ENCODE measurements at regions not wholly inside any gene's neighbourhood (a gene's known extent, or its start where the extent isn't known, plus 50 kb on each side); places are given as distances from the start of the nearest gene placed in this dataset.

- H3K4me1 Mint-ChIP-seq, result no peaks in the 10 kb centered on the region
- DNase-seq (no peak), ATAC-seq (no peak)
- peaks cover 0 to 6% of the 10 kb centered on the region in 2 donors for H3K9me3 Mint-ChIP-seq
- H3K27ac Mint-ChIP-seq, result no peak overlapping the region
- no peaks in the 10 kb centered on the region for H3K27me3 Mint-ChIP-seq
- H3K4me3 Mint-ChIP-seq, result no peak overlapping the region
These were observed 848.3 kb upstream of the TSPY4 start for GRCh38 chrY:8488955-8489354.

- H3K9me3 Mint-ChIP-seq, result peaks cover 0 to 6% of the 10 kb centered on the region in 2 donors
- H3K27me3 Mint-ChIP-seq, result no peaks in the 10 kb centered on the region
- H3K4me1 Mint-ChIP-seq, result no peaks in the 10 kb centered on the region
- no peak overlapping the region for H3K27ac Mint-ChIP-seq
- peak; percentile 45 for ATAC-seq
- no peak overlapping the region for H3K4me3 Mint-ChIP-seq
- no peak for DNase-seq
These were observed 847.2 kb upstream of the TSPY4 start for GRCh38 chrY:8489880-8490630.

DNA sequence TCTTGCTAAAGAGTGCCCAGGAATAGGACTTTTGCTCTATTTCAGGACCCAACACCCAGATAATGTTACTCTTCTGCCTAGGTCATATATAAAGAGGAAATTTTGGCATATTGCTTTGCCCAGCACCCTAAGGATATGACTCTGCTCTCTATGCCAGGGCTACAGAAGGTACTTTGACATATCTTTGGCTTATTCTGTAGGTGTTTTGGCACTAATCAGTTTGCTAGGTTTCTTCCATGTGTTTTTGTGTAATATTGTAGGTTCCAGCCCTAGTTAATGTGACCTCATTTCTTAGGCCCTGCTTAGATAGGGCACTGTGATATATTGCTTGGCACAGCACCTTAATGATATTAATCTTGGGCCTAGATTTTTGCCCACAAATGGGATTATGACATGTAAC lies 842.9 kb upstream of the TSPY4 start:
- no peak overlapping the region for H3K27ac Mint-ChIP-seq
- no peaks in the 10 kb centered on the region for H3K9me3 Mint-ChIP-seq
- DNase-seq (no peak), ATAC-seq (no peak)
- H3K4me3 Mint-ChIP-seq, result no peak overlapping the region
- H3K27me3 Mint-ChIP-seq, result no peaks in the 10 kb centered on the region
- H3K4me1 Mint-ChIP-seq, result no peaks in the 10 kb centered on the region

DNA sequence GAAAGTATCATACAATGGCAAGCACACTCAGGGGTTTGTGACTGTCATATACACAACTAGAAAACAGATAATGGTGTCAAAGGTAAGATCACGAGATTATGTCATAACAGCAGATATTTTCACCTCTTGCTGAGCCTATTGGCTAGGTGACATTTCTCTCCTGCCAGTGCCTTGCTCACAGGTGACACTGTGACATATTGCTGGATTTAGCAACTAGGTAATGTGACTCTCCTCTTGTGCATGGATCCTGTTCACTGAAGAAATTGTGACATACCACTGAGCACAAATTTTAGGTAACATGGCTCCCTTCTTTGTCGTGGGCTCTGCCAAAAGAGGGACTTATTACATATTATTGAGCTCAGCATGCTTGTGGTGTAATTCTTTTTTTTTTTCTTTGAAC lies 842.0 kb upstream of the TSPY4 start:
- Mint-ChIP-seq H3K27me3 (no peaks in the 10 kb centered on the region), H3K9me3 (no peaks in the 10 kb centered on the region), H3K4me1 (no peaks in the 10 kb centered on the region), H3K4me3 (no peak overlapping the region), H3K27ac (no peak overlapping the region)
- DNase-seq, result no peak
- ATAC-seq, result no peak

DNA sequence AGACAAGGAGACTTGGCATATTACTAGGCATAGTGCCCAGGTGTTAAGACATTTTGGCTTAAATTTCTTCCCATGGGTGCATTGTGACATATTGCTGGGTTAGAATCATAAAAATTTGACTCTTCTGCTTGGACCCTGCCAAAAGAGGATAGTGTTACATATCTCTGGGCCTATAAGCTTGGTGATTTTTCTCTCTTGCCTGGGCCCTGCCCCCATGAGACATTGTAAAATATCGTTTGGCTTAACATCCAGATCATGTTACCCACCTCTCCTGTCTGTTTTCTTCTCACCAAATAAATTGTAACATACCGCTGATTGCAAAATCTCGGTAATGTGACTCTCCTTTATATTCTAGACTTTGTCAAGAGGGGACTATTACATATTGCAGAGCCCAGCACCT lies 836.4 kb upstream of the TSPY4 start:
- Mint-ChIP-seq H3K4me1 (no peaks in the 10 kb centered on the region), H3K4me3 (no peak overlapping the region), H3K9me3 (no peaks in the 10 kb centered on the region), H3K27ac (no peak overlapping the region), H3K27me3 (no peaks in the 10 kb centered on the region)
- ATAC-seq (no peak), DNase-seq (no peak)

DNA sequence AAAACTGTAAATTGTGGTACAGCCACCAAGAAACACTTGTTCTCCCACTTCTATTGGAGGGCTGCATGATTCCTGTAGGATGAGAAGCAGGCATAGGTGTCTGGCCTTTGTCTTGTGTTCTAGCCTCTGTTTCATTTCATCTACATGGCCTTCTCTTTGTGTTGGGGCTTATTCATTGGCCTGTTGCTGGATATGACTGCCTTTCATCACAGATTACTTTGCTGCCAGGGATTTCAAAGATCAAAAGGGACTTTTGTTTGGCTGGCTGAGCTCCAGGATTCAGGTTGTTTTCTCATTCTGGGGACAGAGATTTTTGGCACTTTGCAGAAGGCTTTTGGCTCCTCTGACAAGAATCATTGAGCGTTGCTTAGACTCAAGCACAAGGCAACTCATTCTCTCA lies 803.8 kb upstream of the TSPY4 start:
- no peak for DNase-seq
- H3K4me3 Mint-ChIP-seq, result no peak overlapping the region
- ATAC-seq, result no peak
- no peaks in the 10 kb centered on the region for H3K9me3 Mint-ChIP-seq
- no peaks in the 10 kb centered on the region for H3K4me1 Mint-ChIP-seq
- H3K27ac Mint-ChIP-seq, result no peak overlapping the region
- no peaks in the 10 kb centered on the region for H3K27me3 Mint-ChIP-seq

GRCh38 chrY:8535704-8536103 lies 801.6 kb upstream of the TSPY4 start:
- H3K27me3 Mint-ChIP-seq, result no peaks in the 10 kb centered on the region
- H3K9me3 Mint-ChIP-seq, result no peaks in the 10 kb centered on the region
- no peak for DNase-seq
- ATAC-seq, result no peak
- H3K4me1 Mint-ChIP-seq, result no peaks in the 10 kb centered on the region
- no peak overlapping the region for H3K4me3 Mint-ChIP-seq
- no peak overlapping the region for H3K27ac Mint-ChIP-seq

DNA sequence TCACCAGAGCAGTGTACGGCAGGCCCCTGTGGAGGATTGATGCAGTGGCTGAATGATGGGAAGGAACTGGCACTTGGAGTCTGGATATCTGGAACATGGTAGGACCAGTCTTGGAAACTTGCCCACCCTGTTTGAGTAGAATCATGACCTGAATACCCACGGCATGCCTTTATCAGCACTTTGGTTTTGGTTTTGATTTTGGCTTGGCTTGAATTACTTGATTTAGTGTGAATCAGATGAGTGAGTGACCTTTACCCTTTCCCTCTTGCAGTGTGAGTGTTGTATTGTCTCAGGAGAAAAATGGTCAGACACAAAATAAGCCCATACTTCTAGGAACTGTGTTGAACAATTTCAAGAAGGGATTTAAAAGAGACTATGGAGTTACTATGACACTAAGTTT lies 801.0 kb upstream of the TSPY4 start:
- no peak for ATAC-seq
- H3K4me1 Mint-ChIP-seq, result no peaks in the 10 kb centered on the region
- no peaks in the 10 kb centered on the region for H3K9me3 Mint-ChIP-seq
- H3K27me3 Mint-ChIP-seq, result no peaks in the 10 kb centered on the region
- no peak overlapping the region for H3K4me3 Mint-ChIP-seq
- no peak for DNase-seq
- no peak overlapping the region for H3K27ac Mint-ChIP-seq

- DNase-seq (no peak), ATAC-seq (no peak)
- Mint-ChIP-seq H3K27ac (no peak overlapping the region), H3K27me3 (no peaks in the 10 kb centered on the region), H3K9me3 (no peaks in the 10 kb centered on the region), H3K4me3 (no peak overlapping the region), H3K4me1 (no peaks in the 10 kb centered on the region)
These were observed 796.0 kb upstream of the TSPY4 start for GRCh38 chrY:8541306-8541705.

DNA sequence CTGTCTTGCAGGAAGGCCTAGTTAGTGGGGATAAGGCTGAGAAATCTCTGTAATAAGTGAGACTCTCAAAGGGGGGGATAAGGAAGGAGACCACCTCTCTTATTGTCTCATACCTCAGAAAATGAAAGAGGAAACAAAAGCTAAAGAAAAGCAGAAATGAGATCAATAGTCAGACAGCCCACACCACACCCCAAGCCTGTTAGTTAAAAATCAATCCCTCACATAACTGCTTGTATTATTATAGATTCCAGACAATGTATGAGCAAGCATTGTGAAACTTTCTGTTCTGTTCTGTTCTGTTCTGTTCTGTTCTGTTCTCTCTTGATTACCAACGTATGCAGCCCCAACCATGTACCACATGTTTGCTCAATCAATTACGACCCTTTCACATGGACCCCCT lies 792.5 kb upstream of the TSPY4 start:
- no peaks in the 10 kb centered on the region for H3K4me1 Mint-ChIP-seq
- no peaks in the 10 kb centered on the region for H3K9me3 Mint-ChIP-seq
- DNase-seq (no peak), ATAC-seq (no peak)
- no peak overlapping the region for H3K4me3 Mint-ChIP-seq
- peak overlapping the region in 1 of 2 donors; percentile 65 for H3K27ac Mint-ChIP-seq
- H3K27me3 Mint-ChIP-seq, result no peaks in the 10 kb centered on the region

DNA sequence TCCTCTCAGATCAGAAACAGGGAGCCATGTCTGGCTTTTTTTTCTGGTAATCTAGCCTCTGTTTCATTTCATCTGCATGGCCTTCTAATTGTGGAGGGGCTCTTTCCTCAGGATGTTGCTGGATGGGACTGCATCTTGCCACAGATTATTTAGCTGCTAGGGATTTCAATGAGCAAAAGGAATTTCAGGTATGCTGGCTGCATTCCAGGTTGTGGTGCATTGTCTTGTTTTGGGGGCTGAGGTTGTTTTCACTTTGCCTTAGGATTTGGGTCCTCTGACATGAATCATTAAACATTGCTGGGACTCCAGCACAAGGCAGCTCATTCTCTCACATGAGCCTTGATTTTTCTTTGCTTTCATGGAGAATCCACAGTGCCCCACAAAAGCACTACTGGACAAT lies 789.3 kb upstream of the TSPY4 start:
- H3K27me3 Mint-ChIP-seq, result no peaks in the 10 kb centered on the region
- DNase-seq (no peak), ATAC-seq (no peak)
- no peaks in the 10 kb centered on the region for H3K4me1 Mint-ChIP-seq
- H3K9me3 Mint-ChIP-seq, result no peaks in the 10 kb centered on the region
- no peak overlapping the region for H3K27ac Mint-ChIP-seq
- no peak overlapping the region for H3K4me3 Mint-ChIP-seq

- DNase-seq (no peak), ATAC-seq (no peak)
- no peak overlapping the region for H3K4me3 Mint-ChIP-seq
These were observed 785.9 kb upstream of the TSPY4 start for GRCh38 chrY:8551323-8551722.

DNA sequence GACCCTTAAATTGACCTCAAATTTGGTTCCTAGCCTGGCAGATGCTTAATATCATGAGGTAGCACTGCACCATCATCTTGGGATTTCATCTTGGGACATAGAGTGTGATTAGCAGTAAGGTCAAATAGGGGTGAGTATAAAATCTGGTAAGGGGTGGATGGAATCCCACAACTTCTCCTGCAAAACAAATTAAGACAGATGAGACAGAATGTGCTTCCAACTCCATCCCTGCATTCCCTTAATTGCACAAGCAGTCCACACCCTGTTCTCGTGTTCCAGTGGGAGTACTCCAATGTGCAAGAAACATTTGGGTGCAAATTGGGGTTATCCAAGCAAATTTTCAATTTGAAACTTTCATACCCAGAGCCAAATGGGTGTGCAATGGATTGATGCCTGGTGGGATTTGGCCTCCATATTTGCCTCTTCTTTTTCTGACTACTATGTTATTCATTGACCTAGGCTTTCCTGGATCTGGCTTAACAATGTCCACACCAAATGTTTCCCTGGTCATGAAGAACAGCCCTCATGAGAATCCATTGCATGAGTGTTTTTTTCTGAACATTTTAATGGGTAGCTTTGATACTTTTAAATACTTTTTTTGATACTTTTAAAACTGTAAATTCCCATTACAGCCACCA lies 785.0 kb upstream of the TSPY4 start:
- H3K9me3 Mint-ChIP-seq, result no peaks in the 10 kb centered on the region
- ATAC-seq (no peak), DNase-seq (no peak)
- H3K4me1 Mint-ChIP-seq, result no peaks in the 10 kb centered on the region
- no peak overlapping the region for H3K4me3 Mint-ChIP-seq
- no peaks in the 10 kb centered on the region for H3K27me3 Mint-ChIP-seq
- no peak overlapping the region for H3K27ac Mint-ChIP-seq

More at GRCh38 chrY:8551323-8551722, 785.9 kb upstream of the TSPY4 start:
- Mint-ChIP-seq H3K4me1 (no peaks in the 10 kb centered on the region), H3K27ac (no peak overlapping the region), H3K9me3 (no peaks in the 10 kb centered on the region), H3K27me3 (no peaks in the 10 kb centered on the region)

DNA sequence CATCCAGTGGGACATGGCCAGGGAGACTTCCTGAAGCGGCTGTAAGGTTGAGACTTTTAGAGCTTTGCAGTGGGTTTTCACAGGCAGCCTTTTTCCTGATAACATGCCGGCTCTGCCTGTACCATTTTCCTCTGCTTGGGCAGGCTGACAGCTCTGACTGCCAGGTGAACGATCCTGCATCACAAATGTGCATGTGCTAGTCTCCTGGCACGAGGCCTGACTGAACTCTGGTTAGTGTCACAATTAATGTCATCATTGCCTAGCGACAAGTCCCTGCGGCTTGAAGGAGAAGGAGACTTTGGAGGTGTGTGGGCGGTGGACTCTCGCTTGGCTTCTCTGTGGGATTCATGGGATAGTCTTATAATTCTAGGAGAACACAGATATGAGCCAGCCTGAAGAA lies 783.6 kb upstream of the TSPY4 start:
- no peaks in the 10 kb centered on the region for H3K9me3 Mint-ChIP-seq
- H3K4me3 Mint-ChIP-seq, result no peak overlapping the region
- no peak for ATAC-seq
- no peaks in the 10 kb centered on the region for H3K4me1 Mint-ChIP-seq
- no peaks in the 10 kb centered on the region for H3K27me3 Mint-ChIP-seq
- no peak overlapping the region for H3K27ac Mint-ChIP-seq
- no peak for DNase-seq

DNA sequence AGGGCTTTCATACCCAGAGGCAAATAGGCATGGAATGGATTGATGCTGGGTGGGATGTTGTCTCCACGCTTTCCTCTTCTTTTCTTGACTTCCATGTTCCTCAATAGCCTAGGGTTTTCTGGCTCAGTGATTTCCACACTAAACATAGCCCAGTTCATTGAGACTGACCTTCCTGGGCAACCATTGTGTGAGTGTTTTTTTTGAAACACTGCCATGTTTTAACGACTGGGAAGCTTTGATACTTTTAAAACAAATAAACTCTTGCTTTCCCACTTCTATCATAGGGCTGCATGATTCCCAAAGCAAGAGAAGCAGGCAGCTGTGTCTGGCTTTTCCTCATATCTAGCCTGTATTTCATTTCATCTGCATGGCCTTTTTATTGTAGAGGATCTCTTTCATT lies 775.9 kb upstream of the TSPY4 start:
- Mint-ChIP-seq H3K9me3 (no peaks in the 10 kb centered on the region), H3K27ac (no peak overlapping the region), H3K4me3 (no peak overlapping the region), H3K27me3 (no peaks in the 10 kb centered on the region), H3K4me1 (no peaks in the 10 kb centered on the region)
- ATAC-seq (no peak), DNase-seq (no peak)

DNA sequence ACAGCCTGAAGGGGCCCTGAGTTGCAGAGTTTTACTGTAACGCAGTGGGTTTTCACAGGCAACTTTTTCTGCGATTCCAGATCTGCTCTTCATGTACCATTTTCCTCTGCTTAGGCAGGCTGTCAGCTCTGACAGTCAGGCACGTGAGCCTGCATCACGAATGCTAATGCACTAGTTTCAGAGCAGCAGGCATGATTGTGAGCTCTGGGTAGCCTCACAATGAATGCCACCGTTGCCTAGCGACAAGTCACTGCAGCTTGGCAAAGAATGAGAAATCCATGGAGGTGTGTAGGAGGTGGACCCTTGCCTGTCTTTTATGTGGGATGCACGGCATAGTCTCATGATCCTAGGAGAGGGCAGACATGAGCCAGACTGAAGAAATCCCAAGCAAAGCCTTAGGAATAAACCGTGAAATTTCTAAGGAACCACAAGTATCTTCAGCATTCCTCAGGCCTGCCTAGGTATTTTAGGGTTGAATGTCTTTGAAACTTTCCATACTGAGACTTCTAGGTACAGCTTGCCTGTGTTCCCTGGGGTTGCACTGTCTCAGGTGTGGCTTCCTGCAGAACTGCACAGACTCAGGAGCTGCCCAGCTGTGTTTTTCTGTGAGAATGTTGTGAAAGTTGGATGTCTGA lies 774.7 kb upstream of the TSPY4 start:
- DNase-seq (no peak), ATAC-seq (no peak)
- Mint-ChIP-seq H3K4me1 (no peaks in the 10 kb centered on the region), H3K27me3 (no peaks in the 10 kb centered on the region), H3K4me3 (no peak overlapping the region), H3K9me3 (no peaks in the 10 kb centered on the region), H3K27ac (no peak overlapping the region)
